Muscle of arm (tissue), 1 donor: ENCODE measurements at regions not wholly inside any gene's neighbourhood (a gene's known extent, or its start where the extent isn't known, plus 50 kb on each side); places are given as distances from the start of the nearest gene placed in this dataset.

ENCODE experiments used
- DNase-seq: peaks from one replicate; pipeline ENCODE4 v3.0.0-alpha.2; 2013

DNA sequence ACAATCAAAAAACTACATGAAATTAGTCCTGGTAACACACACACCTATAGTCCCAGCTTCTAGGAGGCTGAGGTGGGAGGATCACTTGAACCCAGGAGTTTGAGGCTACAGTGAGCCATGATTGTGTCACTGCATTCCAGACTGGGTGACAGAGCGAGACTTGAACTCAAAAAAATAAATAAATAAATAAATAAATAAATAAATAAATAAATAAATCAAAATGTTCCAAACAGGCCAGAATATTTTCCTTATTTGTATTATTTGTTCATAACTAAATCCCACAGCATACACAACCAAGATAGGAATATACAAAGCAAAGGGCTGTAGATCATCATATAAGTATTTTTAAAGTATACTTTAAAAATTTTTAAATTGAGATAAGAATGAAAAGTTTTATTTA, 537.2 kb upstream of the CDH8 start:
- no peak for DNase-seq

DNA sequence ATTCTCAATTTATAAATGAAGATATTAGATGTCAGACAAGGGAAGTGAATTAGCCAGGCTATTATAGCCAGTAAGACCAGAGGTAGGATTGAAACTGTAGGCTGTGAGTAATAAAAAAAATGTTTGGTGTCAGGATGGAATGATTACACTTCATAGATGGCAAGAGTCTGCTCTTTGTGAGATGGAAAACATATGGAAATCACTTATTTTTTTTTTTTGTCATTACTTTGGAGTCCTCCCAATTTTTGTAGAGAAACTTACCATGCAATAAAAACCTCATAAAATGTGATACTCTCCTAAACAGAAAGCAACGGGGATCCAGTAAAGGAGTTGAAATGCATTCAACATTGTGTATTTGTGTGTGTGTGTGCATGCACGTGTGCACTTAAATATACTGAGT, 532.7 kb upstream of the CDH8 start:
- no peak for DNase-seq

DNA sequence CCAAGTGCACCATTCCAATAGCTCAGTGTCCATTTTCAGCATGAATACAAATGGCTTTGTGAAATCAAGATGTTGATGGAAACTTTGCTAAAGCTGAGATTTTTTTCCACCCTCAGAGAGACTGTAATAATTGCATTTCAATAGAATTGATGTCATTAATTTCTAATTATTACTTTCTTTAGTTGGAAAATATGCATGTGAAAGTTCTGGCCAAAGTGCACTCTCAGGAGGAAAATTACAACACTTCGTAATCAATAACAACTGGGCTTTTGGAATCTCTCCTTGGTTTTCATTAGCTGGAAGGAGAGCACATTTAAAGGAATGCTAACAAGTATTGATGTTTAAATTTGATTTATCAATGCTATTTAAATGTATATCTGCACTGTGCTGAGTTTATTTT, 529.5 kb upstream of the CDH8 start:
- DNase-seq = no peak

DNA sequence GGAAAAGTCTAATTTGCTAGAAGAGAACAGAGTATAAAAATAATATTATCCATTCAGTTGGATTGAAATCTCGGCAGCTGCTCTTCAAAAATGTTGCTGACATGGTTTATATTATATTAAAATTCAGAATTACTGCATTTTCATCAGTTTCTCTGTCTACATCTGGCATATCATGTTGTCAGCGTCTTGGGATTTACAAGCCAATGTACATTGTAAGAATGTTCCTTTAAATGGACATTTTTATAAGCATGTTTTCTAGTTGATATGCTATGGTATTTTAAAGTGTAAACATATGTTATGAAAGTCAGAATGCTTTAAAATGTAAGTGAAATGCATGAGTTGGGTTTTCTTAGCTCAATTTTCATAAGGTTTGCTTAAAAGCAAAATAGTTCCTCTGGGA, 528.1 kb upstream of the CDH8 start:
- DNase-seq = no peak

DNA sequence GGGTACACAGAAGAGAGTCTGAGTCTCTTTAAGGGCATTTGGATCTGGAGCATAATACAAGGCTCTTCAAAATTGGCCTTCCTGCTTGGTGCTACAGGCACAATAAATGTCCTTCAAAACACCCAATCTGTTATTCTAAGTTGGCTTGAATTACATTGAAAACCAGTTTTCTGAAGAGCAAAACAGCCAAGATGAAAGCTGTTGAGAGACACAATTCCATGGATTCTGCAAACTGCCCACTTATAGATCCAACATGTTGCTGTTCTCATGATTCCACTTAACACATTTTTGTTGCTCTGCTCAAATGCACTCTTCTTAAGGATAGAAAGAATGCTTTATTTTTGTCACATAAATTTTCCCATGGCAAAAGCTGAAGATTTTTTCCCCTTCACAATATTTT, 525.9 kb upstream of the CDH8 start:
- DNase-seq = no peak

DNA sequence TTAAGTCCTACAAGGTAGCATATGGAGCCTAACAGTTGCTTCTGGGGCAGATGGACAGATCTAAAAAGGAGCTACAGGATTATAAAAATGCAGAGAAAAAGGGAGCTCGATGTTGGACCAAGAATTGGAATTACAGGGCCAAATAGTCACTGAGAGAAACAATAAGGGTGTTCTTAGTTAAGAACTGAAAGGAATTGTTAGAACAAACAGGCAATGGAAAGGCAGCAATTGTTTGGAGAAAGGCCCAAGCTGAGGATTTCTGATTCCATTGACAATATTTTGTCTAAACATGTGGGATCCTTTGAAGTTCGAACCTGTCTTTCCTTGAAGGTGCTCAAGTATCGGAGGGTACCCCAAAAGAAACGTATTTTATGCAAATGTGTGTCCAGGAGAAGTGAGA, 513.6 kb upstream of the CDH8 start:
- no peak for DNase-seq

DNA sequence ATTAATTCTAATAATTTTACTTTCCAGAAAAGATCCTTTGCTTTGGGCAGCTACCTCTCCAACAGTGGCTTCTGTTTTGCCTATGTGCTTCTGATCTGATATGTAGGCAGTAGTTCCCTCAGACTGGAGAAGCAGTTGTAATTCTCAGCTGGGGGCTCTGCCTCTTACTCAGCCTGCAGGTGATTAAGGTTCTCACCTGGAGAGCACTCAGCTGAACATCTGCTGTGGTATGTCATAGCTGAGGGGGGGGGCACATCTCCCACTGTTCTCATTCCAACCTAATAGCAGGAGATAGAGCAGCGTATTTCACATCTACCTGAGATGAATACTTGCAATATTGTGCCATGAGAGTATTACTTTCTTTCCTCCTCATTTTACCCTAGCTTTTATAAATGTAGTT, 511.9 kb upstream of the CDH8 start:
- no peak for DNase-seq

DNA sequence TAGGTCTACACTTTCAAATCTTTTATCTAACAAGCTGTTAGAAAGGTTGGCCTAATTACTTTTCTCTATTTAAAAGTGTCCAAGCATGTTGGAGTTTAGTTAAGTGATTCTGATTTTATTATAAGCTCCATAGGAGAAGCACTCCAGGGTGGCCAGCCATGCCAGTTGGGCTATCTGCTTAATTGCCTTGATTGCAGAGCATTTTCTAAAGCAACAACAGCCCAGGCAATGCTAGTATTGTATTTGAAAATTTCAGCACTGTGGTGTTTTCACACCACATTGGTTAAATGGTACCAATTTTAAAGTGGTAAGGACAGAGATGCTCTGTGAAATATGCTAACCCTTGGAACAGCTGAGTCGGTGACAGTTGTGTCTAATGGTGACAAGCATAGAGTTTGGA, 510.5 kb upstream of the CDH8 start:
- no peak for DNase-seq

DNA sequence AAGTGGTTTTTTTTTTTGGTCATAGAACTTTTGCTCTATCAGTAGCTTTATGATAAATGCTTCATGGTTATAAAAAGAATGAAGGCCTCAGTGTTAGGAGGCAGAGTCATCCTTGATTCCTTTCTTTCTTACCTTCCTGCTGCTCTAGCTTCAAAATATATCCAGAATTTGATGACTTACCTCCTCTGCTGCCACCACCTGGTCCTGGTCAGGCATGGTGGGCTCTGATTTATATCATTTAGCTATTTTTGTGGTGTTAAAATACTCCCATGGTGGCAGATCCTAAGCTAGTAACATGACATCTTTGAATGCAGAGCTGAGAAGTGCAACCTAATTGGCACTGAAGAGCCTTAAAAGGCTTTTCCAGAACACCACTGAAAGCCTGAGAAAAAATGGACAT, 508.8 kb upstream of the CDH8 start:
- no peak for DNase-seq

DNA sequence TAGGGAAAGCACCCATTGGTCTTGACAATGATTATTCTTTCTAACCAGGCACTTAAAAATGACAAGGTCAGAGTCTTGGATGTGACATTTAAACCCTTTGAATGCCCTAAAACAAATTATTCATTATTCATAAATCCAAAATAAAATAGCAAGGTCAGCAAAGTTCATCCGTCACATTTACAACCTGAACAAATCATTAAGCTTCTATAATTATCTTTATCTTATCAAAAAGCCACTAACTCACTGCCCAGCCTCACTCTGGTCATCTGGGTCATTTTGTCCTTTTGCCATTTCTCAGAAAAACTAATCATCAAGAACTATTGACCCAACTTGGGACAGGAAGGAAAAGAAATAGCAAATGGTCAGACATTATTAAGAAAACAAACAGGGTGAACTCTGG, 507.3 kb upstream of the CDH8 start:
- no peak for DNase-seq

DNA sequence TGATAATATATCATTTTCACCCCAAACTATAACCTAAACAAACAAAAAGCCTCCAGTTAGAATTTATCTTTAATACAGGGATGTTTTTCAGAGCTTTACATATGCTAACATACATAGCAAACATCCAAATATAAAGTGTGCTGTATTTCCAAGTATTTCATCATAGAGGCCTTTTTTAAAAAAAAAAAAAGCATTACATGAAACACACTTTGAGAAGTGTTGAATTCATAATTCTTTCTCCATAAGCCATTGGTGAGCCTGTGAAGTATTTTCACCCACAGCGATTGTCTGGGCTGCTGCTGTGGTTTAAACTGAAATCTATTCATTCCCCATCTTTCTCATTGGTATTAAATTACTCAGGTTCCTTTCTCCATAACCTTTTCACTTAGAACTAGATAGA, 503.4 kb upstream of the CDH8 start:
- DNase-seq = no peak

DNA sequence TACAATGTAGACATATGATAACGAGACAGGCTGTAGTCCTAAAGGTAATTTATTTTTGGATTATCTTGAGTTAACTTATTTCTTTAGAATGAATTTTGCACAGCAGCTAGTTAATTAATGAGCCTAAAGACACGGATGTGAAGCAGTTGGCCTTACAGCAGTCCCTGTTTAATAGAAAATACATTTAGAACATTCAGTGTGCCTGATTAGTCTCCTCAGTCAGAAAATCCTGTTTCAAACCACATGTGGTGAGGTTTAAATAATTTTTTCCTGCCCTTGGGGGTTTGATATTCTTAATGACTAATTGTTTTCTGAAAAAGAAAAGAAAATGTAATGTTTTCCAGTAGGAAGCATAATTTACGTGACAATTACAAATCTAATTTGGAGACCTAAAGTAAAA, 494.2 kb upstream of the CDH8 start:
- DNase-seq = no peak

DNA sequence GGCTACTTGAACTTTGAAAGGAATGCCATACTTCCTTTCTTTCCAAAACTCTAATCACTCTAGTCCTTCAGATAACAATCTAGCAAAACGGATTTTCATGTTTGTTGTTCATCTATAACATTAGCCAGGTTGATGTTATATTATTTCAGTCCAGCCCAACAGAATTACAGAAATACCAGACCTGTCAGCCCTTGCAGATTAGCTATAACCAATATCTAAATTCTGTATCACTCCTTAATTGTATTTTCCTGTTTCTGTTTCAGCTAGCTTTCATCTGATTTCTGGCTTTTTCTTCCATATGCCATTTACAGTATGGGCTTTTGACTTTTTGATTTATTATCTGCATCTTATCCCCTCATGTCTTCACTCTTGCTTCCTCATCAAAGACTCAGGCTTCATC, 479.8 kb upstream of the CDH8 start:
- DNase-seq = no peak

DNA sequence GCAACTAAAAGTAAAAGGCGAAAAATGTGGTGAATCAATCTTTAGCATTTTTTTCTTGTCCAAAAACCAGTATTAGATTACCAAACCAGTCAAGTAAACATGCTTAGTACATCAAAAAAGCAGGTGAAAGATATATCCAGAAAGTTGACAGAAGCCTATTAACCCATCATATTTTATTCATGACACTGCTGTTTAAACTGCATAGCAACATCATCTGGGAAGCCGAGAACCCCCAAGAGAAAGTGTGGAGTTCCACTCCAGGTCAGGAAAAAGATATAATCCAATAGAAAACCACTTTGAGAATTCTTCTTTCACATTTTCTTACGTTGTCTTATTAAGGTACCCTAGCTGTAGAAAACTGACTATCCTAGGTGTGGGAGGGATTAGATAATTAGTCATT, 466.8 kb upstream of the CDH8 start:
- no peak for DNase-seq

DNA sequence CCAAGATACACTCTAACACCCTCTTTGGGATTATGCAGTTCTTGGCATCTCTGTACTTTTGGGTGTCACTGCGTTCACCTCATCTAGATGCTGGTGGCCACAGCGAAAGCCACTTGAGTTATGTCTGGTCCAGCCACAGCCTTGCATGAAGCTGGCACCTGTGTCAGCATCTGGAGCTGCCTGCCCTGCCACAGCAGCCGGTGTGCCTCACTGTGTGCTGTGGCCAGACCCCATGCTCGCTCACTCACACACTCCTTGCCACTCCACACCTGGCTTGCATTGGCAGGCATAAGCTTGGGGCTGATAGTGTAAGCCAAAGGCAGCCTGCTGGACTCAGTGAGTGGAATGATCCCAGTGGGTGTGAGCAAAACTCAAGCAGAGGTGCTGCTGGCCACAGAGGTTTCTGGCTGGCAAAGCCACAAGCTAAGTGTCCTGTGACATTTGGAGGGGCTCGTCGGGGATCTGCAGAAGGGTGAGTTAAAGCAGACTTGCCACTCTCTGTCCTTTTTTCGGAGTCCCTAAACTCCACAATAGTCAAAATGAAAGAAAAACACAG, 442.7 kb upstream of the CDH8 start:
- DNase-seq = no peak

DNA sequence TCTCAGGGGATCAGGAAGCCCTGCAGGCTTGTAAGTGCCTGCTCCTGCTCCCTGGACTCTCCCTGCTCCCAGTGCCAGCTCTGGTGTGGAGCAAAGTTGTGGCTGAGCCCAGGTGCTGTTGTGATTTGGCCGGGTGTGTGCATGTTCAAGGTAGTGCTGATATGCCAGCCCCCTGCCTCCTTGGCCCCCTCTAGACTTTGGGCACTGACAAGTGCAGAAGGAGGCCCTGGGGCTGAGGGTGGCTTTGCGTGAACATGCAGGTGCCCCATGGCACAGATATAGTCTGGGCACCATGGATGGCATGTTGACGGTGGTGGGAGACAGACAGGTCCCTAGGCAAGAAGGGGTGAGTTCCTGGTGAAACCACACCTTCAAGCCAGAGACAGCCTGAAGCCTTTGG, 441.6 kb upstream of the CDH8 start:
- DNase-seq = no peak

DNA sequence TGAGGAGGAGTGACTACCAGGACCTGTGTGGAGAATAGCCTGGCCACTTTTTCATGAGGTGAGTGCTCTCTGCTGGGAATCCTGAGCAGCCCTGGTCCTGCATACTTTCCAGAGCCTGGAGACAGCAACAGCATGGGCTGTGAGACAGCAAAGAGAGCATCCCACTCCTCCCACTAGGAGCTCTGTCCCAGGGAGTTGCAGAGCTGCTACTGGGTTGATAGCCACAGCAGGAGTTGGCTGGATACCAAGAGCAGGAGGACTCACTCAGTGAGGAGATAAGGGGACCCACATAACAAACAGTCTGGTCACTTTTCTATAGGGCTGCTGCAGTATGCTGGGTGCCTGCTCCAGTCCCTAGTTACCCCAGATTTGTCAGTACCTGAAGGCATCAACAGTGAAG, 439.3 kb upstream of the CDH8 start:
- DNase-seq = no peak

DNA sequence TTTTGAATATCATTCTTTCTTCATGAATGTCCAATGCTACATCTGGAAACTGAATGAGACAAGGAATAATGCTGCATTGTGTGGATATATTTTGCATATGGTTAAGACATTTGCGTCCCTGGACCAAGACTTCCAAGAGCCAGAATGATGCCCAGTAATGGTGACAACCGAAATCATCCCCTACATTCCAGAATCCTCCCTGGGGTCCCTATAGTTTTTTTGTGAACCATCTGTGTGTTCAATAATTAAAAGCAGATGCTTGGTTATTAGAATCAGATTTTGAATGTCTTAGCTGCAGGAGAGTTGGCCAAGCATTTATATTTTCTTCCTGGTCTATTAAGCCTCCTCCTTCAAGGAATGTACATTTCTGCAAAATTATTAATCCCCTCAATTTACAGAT, 426.7 kb upstream of the CDH8 start:
- DNase-seq = peak; percentile 56

DNA sequence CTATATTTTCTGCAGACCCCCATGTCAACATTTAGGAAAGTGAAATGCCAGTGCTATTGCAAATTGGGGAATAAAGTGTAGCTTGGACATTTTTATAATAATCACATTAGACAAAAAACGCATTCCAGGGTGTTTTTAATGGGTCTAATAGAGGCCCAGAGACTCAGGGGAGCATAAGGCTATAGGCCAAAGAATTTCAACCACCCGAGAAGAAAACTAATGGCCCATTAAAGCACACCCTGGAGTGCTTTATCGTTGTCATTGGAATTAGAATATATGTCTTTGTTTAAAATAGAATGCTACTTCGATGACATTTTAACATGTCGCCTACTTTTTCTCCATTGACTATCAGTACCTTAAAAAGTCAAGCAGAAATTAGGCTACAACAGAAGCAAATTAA, 414.1 kb upstream of the CDH8 start:
- DNase-seq = no peak

DNA sequence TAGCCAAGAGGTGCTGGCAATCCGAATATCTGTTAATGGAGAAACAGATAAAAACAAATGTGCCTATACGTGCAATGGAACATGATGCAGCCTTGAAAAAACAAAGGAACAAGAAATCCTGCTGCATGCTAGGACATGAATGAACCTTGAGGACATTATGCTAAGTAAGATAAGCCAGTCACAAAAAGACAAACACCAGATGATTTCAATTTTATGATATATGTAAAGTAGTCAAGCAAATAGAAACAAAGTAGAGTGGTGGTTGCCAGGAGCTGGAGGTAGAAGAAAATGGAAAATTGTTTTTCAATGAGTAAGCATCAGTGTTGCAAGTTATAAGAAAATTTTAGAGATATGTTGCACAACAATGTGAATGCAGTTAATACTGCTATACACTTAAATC, 409.7 kb upstream of the CDH8 start:
- no peak for DNase-seq

DNA sequence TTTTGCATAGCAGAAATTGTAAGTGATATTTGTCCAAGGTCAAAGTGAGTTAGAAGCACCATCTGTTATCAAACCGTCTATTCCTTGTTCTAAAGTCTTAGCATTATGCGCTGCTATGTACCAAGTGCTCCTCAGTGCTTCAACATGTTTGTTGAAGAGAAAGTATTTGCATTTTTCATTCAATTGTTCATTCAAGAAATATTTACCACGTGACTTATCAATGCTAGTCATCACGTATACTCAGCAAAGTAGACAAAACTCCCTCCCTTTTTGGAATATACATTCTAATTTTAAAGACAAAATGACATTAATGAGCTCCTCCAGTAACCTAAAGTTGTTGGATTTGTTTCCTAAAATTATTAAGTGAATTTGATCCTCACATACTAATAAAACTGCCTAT, 388.0 kb upstream of the CDH8 start:
- DNase-seq = no peak

DNA sequence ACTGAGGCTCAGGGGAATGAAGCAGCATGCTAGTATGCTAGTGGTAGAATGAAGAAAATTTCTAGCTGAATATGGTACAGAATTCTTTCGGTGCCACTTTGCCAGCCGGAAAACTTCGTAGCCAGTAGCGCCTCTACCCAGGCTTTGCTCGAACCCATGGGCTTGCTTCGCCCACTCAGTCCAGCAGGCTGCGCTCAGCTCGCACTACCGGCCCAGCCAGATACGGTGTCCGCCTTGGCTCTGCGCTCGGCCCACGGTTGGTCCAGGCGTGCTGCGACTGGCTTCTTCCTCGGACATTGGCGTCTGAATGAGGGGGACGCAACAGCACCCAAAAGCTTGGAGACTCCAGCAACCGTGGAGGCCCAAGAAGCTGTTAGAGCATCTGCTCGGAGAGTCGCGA, 372.5 kb upstream of the CDH8 start:
- no peak for DNase-seq

DNA sequence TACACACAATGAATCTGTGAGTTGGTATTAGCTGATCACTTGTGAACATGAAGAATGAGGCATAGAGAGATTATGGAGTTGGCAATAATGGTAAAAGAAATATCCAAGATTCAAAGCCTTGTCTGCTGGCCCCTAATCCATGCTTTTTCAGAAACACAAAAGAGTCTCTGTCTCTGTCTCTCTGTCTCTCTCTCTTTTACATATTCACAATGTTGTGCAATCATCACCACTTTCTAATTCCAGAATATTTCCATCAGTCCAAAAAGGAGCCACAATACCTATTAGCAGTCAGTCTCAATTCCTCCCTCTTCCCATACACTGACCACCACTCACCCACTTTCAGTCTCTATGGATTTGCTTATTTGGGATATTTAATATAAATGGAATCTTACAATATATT, 370.1 kb upstream of the CDH8 start:
- no peak for DNase-seq

DNA sequence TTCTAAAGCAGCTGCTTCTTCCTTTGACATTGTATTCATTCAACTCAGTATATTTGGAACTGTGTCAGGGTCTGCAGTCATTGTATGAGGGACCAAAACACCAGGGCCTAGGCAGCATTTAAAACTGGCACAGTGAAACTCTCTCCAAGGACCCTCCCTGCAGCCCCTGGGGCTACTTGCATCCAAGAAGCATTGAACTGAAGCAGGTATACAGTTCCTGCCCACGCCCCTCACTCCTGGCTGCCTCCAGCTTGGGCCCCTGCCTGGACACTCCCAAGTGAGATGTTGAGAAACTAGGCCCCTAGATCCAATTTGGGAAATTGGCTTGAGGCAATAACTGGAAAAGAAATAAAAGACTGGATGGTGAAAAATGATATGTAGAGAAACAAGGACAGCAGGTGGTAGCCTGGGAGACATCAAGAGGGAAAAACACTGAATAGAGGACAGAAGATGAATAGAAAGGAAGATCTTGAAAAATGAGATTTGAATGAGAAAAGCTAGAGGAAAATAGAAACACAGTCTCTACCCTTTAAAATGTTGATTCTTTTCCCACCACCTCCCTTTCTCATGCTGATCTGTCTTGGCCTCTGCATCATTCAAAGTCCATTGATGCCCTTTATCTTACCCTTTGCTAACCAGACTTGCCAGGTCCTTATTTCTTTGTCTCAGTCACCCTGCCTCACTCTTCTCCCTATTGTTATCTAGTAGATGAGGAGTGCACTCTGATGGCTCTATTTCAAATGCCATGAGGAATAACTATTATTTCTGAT, 368.8 kb upstream of the CDH8 start:
- no peak for DNase-seq
